IgD-negative memory B cell (primary cell): ENCODE measurements at regions not wholly inside any gene's neighbourhood (a gene's known extent, or its start where the extent isn't known, plus 50 kb on each side); places are given as distances from the start of the nearest gene placed in this dataset.

Experiments
- H3K27ac Mint-ChIP-seq, 3 donors: one replicate each; pipeline ENCODE4 v1.8.0; 2020 to 2022; ENCODE audit warnings: mild to moderate bottlenecking in 3 of 3, mixed read lengths in 3 of 3, moderate library complexity in 1 of 3
- H3K27me3 Mint-ChIP-seq: one replicate; pipeline ENCODE4 v1.8.0; 2021; ENCODE audit warnings: mixed read lengths
- H3K36me3 Mint-ChIP-seq: one replicate; pipeline ENCODE4 v1.8.0; 2020; ENCODE audit warnings: mild to moderate bottlenecking, mixed read lengths
- H3K4me1 Mint-ChIP-seq, 3 donors: one replicate each; pipeline ENCODE4 v1.8.0; 2020 to 2022; ENCODE audit warnings: mixed read lengths in 3 of 3, mild to moderate bottlenecking in 1 of 3
- H3K4me3 Mint-ChIP-seq, 4 donors: one replicate each; pipeline ENCODE4 v1.8.0; 2020 to 2022; ENCODE audit warnings: mild to moderate bottlenecking in 4 of 4, mixed read lengths in 4 of 4, moderate library complexity in 3 of 4
- H3K9me3 Mint-ChIP-seq, 3 donors: one replicate each; pipeline ENCODE4 v1.8.0; 2020 to 2021; ENCODE audit warnings: mixed read lengths in 3 of 3, mild to moderate bottlenecking in 1 of 3

DNA sequence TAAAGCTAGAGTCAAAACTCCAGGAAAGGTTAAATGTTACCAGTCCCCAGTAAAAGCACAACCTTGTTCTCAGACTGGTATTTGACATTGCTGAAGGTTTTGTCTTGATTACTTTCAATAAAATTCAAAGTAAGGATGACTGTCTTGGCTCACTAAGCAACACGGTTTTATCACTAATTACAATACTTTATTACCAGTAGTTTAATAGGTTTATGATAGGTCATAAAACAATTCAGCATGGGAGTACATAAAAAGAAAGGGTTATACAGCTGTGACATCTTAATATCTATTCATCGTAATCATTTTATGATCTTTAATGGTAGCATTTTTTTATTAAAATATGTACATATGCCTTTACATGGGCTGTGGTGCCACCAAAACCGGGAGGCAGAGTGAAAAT is 370.7 kb upstream of the IRX2 start:
- Mint-ChIP-seq H3K27ac (no peak overlapping the region), H3K9me3 (peaks cover 0 to 2% (median 0%) of the 10 kb centered on the region in 3 donors), H3K4me3 (no peak overlapping the region), H3K27me3 (peaks cover 7% of the 10 kb centered on the region), H3K4me1 (peaks cover 0 to 2% (median 0%) of the 10 kb centered on the region in 3 donors), H3K36me3 (peaks cover 2% of the 10 kb centered on the region)

DNA sequence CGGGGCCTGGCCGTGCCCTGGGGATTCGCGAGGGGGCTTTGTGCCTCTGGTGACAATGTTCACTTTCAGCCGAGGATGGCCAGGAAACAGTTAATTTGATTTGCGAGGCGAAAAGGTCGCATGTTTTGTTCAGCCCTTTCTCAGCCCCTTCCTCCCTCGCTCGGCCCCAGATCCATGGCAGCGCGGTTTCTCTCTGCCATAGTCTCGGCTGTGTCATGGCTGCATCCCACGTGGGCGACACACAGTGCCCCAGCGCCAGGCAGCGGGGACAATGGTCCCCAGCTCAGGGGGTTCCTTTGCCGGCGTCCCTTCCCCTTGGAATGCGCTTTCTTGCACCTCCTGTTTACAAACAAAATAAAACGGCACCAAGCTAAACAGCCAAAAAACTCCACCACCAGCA is 370.3 kb upstream of the IRX2 start:
- no peak overlapping the region for H3K4me3 Mint-ChIP-seq
- peaks cover 2% of the 10 kb centered on the region for H3K36me3 Mint-ChIP-seq
- H3K9me3 Mint-ChIP-seq = peaks cover 0 to 2% (median 0%) of the 10 kb centered on the region in 3 donors
- no peak overlapping the region for H3K27ac Mint-ChIP-seq
- peaks cover 7% of the 10 kb centered on the region for H3K27me3 Mint-ChIP-seq
- H3K4me1 Mint-ChIP-seq = peaks cover 0 to 2% (median 0%) of the 10 kb centered on the region in 3 donors

DNA sequence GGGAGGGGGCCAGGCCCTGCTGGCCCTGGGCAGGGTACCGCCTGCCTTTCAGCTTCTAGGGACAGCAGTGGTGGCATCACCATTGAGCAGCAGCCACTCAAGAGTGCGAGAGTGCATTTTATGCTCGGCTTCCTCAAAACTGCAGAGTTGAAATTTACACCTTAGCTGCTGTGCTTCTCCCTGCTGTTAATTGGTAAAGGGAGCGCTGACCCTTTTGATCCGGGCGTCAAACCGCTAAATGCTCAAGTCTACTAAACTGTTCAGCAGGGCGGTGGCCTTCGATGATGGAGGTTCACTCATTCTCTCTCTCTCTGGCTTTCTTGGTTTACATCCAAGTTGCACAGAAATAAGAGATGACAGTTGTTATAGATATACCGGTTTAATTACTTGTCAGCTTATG is 368.6 kb upstream of the IRX2 start:
- H3K4me3 Mint-ChIP-seq = no peak overlapping the region
- peaks cover 2% of the 10 kb centered on the region for H3K36me3 Mint-ChIP-seq
- H3K9me3 Mint-ChIP-seq = peaks cover 0 to 2% (median 0%) of the 10 kb centered on the region in 3 donors
- H3K4me1 Mint-ChIP-seq = peaks cover 0 to 2% (median 0%) of the 10 kb centered on the region in 3 donors
- peaks cover 12% of the 10 kb centered on the region for H3K27me3 Mint-ChIP-seq
- H3K27ac Mint-ChIP-seq = no peak overlapping the region

DNA sequence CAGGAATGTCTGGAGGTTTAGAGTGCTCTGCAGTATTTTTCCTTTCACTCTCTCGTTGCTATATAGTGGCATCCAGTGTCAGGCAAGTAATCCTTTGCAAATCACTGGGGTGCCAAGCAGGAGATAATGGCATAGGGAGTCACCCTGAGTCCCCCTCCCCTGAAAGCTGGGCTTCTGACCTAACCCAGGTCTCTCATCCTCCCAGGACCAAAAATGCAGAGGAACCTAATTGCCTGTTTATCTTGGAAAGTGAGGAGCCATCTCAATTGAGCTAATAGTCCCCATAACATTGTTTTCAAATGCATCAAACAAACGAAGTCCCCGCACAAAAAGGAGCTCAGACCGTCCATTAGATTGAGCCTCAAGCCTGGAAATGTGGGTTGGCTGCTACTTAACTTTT is 368.0 kb upstream of the IRX2 start:
- no peak overlapping the region for H3K27ac Mint-ChIP-seq
- no peak overlapping the region for H3K4me3 Mint-ChIP-seq
- H3K9me3 Mint-ChIP-seq = peaks cover 0 to 2% (median 0%) of the 10 kb centered on the region in 3 donors
- H3K27me3 Mint-ChIP-seq = peaks cover 12% of the 10 kb centered on the region
- peaks cover 0 to 2% (median 0%) of the 10 kb centered on the region in 3 donors for H3K4me1 Mint-ChIP-seq
- H3K36me3 Mint-ChIP-seq = peaks cover 1% of the 10 kb centered on the region

GRCh38 chr5:3118340-3118739 is 366.9 kb upstream of the IRX2 start:
- H3K27ac Mint-ChIP-seq = no peak overlapping the region
- peaks cover 0 to 2% (median 0%) of the 10 kb centered on the region in 3 donors for H3K9me3 Mint-ChIP-seq
- peaks cover 12% of the 10 kb centered on the region for H3K27me3 Mint-ChIP-seq
- H3K4me3 Mint-ChIP-seq = no peak overlapping the region
- H3K36me3 Mint-ChIP-seq = peaks cover 1% of the 10 kb centered on the region
- H3K4me1 Mint-ChIP-seq = peaks cover 0 to 2% (median 0%) of the 10 kb centered on the region in 3 donors

- Mint-ChIP-seq H3K4me1 (peaks cover 0 to 2% (median 0%) of the 10 kb centered on the region in 3 donors), H3K27me3 (peaks cover 12% of the 10 kb centered on the region), H3K36me3 (peaks cover 1% of the 10 kb centered on the region), H3K27ac (no peak overlapping the region), H3K9me3 (peaks cover 0 to 2% (median 0%) of the 10 kb centered on the region in 3 donors), H3K4me3 (peak overlapping the region in 1 of 4 donors; percentile 9)
Observed at GRCh38 chr5:3116366-3116765, 364.9 kb upstream of the IRX2 start.

DNA sequence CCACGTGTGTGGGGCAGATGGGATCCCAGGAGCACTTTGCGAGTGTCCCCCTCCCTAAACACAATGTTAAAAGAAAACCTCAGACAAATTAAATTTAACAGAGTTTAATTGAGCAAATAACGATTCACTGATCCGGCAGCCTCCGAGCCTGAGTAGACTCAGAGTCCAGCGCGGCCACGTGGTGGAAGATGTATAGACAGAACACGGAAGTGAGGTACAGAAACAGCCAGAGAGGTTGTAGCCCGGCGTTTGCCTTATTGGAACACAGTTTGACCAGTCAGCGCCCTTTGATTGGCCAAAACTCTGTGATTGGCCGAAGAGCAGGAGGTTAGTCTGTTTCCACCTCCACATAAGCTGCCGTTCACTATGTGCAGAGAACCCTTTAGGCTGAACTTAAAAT is 363.0 kb upstream of the IRX2 start:
- peaks cover 0 to 5% (median 2%) of the 10 kb centered on the region in 3 donors for H3K9me3 Mint-ChIP-seq
- peak overlapping the region in 1 of 3 donors; percentile 40 for H3K27ac Mint-ChIP-seq
- peaks cover 0 to 2% (median 0%) of the 10 kb centered on the region in 3 donors for H3K4me1 Mint-ChIP-seq
- H3K4me3 Mint-ChIP-seq = no peak overlapping the region
- H3K36me3 Mint-ChIP-seq = peaks cover 1% of the 10 kb centered on the region
- peaks cover 9% of the 10 kb centered on the region for H3K27me3 Mint-ChIP-seq

GRCh38 chr5:3110371-3110770 is 358.9 kb upstream of the IRX2 start:
- H3K36me3 Mint-ChIP-seq = peaks cover 1% of the 10 kb centered on the region
- no peak overlapping the region for H3K4me3 Mint-ChIP-seq
- peaks cover 6% of the 10 kb centered on the region for H3K27me3 Mint-ChIP-seq
- H3K27ac Mint-ChIP-seq = no peak overlapping the region
- peaks cover 0 to 7% (median 3%) of the 10 kb centered on the region in 3 donors for H3K9me3 Mint-ChIP-seq
- H3K4me1 Mint-ChIP-seq = no peaks in the 10 kb centered on the region

DNA sequence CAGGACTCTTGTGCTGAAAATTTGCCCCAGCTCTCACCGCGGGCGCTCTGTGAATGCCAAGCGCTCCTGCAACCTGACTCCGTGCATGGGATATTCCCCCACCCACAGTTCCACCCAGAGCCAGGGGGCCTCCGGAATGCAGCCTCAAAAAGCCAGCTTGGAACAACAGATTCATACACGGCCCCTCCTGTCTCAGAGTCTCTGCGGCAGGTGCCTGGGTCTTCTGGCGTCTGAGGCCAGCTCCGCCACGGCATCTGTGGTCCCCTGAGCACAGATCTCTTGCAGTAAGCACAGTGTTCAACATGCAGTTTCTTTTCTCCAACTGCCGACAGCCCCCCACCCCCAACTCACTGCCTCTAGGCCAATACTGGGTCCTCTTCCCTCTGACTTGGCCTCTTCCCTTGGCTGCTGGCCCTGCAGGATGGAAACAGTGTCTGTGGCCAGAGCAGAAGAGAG is 355.7 kb upstream of the IRX2 start:
- H3K27me3 Mint-ChIP-seq = peaks cover 11% of the 10 kb centered on the region
- no peaks in the 10 kb centered on the region for H3K4me1 Mint-ChIP-seq
- no peak overlapping the region for H3K4me3 Mint-ChIP-seq
- peak overlapping the region in 1 of 3 donors; percentile 55 for H3K27ac Mint-ChIP-seq
- no peaks in the 10 kb centered on the region for H3K36me3 Mint-ChIP-seq
- H3K9me3 Mint-ChIP-seq = peaks cover 0 to 7% (median 1%) of the 10 kb centered on the region in 3 donors

DNA sequence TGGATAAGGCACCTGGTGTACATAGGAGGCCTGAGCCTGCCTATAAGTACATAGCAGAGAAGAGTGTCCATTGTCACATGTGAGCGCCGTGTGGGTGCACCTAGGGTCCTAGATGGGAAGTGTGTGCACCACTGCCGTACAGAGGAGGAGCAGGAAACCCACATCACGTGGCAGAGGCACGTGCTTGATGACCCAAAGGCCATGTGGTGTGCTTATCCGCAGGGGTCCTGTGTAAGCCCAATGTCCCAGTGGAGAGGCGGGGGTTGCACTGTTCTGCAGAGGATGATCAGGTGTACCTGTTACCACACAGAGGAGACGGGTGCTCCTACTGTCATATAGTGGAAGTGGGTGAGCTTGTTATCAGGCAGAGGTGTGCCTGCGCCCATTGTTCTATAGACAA is 354.1 kb upstream of the IRX2 start:
- peaks cover 11% of the 10 kb centered on the region for H3K27me3 Mint-ChIP-seq
- H3K9me3 Mint-ChIP-seq = peaks cover 0 to 8% (median 1%) of the 10 kb centered on the region in 3 donors
- H3K27ac Mint-ChIP-seq = no peak overlapping the region
- peaks cover 1% of the 10 kb centered on the region for H3K36me3 Mint-ChIP-seq
- H3K4me1 Mint-ChIP-seq = no peaks in the 10 kb centered on the region
- no peak overlapping the region for H3K4me3 Mint-ChIP-seq

- peaks cover 0 to 8% (median 1%) of the 10 kb centered on the region in 3 donors for H3K9me3 Mint-ChIP-seq
- H3K27ac Mint-ChIP-seq = no peak overlapping the region
- H3K36me3 Mint-ChIP-seq = peaks cover 1% of the 10 kb centered on the region
- no peaks in the 10 kb centered on the region for H3K4me1 Mint-ChIP-seq
- peaks cover 11% of the 10 kb centered on the region for H3K27me3 Mint-ChIP-seq
- H3K4me3 Mint-ChIP-seq = no peak overlapping the region
Observed at GRCh38 chr5:3105172-3105571, 353.7 kb upstream of the IRX2 start.

- H3K9me3 Mint-ChIP-seq = peaks cover 0 to 3% (median 1%) of the 10 kb centered on the region in 3 donors
- no peaks in the 10 kb centered on the region for H3K4me1 Mint-ChIP-seq
- H3K36me3 Mint-ChIP-seq = peaks cover 1% of the 10 kb centered on the region
- peaks cover 11% of the 10 kb centered on the region for H3K27me3 Mint-ChIP-seq
- no peak overlapping the region for H3K27ac Mint-ChIP-seq
- no peak overlapping the region for H3K4me3 Mint-ChIP-seq
Observed at GRCh38 chr5:3104429-3105060, 353.1 kb upstream of the IRX2 start.

DNA sequence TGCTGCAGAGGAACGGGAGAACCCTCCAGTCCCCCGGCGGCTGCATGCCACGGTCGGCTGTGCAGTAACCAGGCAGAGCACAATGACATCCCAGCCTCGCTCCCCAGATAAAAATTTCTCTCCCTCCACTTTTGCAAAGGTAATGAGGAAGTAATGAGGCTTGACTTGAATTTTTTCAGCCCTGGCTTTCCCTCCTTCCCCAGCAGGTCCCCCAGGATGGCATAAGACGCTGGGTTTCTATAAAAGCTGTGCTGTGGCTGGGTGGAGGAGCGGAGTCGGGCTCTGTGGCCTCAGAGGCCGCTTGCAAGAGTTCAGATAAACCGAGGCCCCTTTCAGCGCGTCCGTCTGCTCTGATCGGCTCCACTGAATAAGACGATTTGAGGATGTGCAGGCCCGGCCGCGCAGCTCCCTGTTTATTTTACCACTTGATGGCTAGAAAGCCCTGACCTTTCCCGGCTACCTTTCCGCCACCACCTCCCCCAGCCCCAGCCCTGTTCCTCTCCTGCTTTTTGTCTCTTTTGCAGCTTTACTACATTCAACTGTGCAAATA is 351.9 kb upstream of the IRX2 start:
- H3K27ac Mint-ChIP-seq = no peak overlapping the region
- no peak overlapping the region for H3K4me3 Mint-ChIP-seq
- H3K4me1 Mint-ChIP-seq = no peaks in the 10 kb centered on the region
- H3K27me3 Mint-ChIP-seq = peaks cover 11% of the 10 kb centered on the region
- H3K9me3 Mint-ChIP-seq = peaks cover 0 to 6% (median 5%) of the 10 kb centered on the region in 3 donors
- peaks cover 1% of the 10 kb centered on the region for H3K36me3 Mint-ChIP-seq

DNA sequence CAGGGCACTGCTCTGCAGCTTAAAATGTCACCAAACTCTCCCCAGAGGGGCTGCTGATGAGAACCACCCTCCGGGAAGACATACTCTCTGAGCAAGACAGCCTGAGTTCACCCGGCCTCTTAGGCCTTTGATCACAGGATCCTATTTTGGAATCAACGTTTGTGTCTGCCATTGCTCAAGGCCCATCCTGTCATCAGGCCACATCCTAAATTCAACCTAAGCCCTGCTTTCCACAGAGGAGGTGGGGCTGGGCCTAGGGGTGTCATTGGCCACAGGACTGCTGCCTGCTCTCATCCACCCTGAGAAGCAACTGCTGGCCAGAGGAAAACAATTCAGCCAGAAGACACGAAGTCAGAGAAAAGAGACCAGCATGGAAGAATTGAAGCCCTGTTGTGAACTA is 351.1 kb upstream of the IRX2 start:
- Mint-ChIP-seq H3K4me3 (no peak overlapping the region), H3K9me3 (peaks cover 0 to 6% (median 5%) of the 10 kb centered on the region in 3 donors), H3K27me3 (peaks cover 11% of the 10 kb centered on the region), H3K36me3 (peaks cover 1% of the 10 kb centered on the region), H3K27ac (no peak overlapping the region), H3K4me1 (no peaks in the 10 kb centered on the region)

GRCh38 chr5:3101561-3101960 is 350.1 kb upstream of the IRX2 start:
- Mint-ChIP-seq H3K36me3 (peaks cover 1% of the 10 kb centered on the region), H3K4me1 (no peaks in the 10 kb centered on the region), H3K27me3 (peaks cover 6% of the 10 kb centered on the region), H3K4me3 (no peak overlapping the region), H3K9me3 (peaks cover 0 to 10% (median 5%) of the 10 kb centered on the region in 3 donors), H3K27ac (no peak overlapping the region)
